ENCODE measurements at regions not wholly inside any gene's neighbourhood (a gene's known extent, or its start where the extent isn't known, plus 50 kb on each side); places are given as distances from the start of the nearest gene placed in this dataset.

GRCh38 chr15:47616876-47617275 is 100.4 kb upstream of the SEMA6D start:
- no peak overlapping the region for H3K27ac ChIP-seq (ENCODE audit: low read depth, low read length)
- H3K23ac ChIP-seq (ENCODE audit: insufficient read length): no peak overlapping the region
- no peak overlapping the region for H3K14ac ChIP-seq (ENCODE audit: insufficient read length)
- no peaks in the 10 kb centered on the region for H3K27me3 ChIP-seq (replicated peaks in 1 of 4; ENCODE audit: control insufficient read depth in 3 of 4, extremely low read depth in 1 of 4, insufficient read depth in 3 of 4, low read length in 3 of 4)
- H4K8ac ChIP-seq (ENCODE audit: extremely low read depth, insufficient read depth, low read length): no peak overlapping the region
- TF ChIP-seq TBP (IDR thresholded peaks at IDR 0.05; ENCODE audit: low read depth, low read length) (no peak), GTF2F1 (IDR thresholded peaks at IDR 0.05; ENCODE audit: borderline replicate concordance, low read depth, low read length) (no peak), E2F6 (IDR thresholded peaks at IDR 0.05) (no peak)
- H3K4ac ChIP-seq (replicated peaks; ENCODE audit: insufficient read length, low read depth, low read length): no peak overlapping the region
- H4K91ac ChIP-seq (replicated peaks; ENCODE audit: insufficient read length, low read length): no peak overlapping the region
- no peak overlapping the region for H2BK20ac ChIP-seq (ENCODE audit: low read length)
- no peak overlapping the region for H3K56ac ChIP-seq (replicated peaks; ENCODE audit: insufficient read length, low read depth, low read length)
- 94% methylated on average over 4 of the region's 4 CpGs; no CpG with 5 or more reads in 1 of the 2 experiments for WGBS, 2 experiments (ENCODE audit: extremely low coverage in 1 of 2, insufficient coverage in 1 of 2, insufficient read length in 1 of 2, insufficient replicate concordance in 2 of 2, low coverage in 1 of 2, low lambda C conversion rate in 2 of 2, missing lambda C conversion rate in 1 of 2)
- CTCF ChIA-PET (ENCODE audit: partially characterized antibody): interaction anchor here (1.4 kb wide), 1 partner anchor 15 kb away, joined by 4 read pairs; no protein-coding TSS in a partner anchor
- DNase-seq (ENCODE audit: low read depth in 1 of 2, low spot score in 2 of 2) (no peak), FAIRE-seq (no peak)
- POLR2A ChIA-PET (ENCODE audit: partially characterized antibody): no interaction called here
- no peak overlapping the region for H2AK5ac ChIP-seq (ENCODE audit: low read depth, low read length)
- H3K9ac ChIP-seq (replicated peaks in 1 of 4; ENCODE audit: extremely low read depth in 1 of 4, low read depth in 3 of 4, low read length in 3 of 4): no peak overlapping the region
- H3K4me1 ChIP-seq (replicated peaks in 1 of 4; ENCODE audit: control insufficient read depth in 3 of 4, insufficient read depth in 4 of 4, low read length in 3 of 4): no peaks in the 10 kb centered on the region; a peak in 1 of 7 replicates
- no peak overlapping the region for H4K5ac ChIP-seq (ENCODE audit: insufficient read length, low read depth, low read length)
- H2AFZ ChIP-seq (ENCODE audit: low read length): no peak overlapping the region
- H3K4me2 ChIP-seq (ENCODE audit: insufficient read depth in 1 of 2, low read depth in 2 of 2, low read length in 2 of 2): no peak overlapping the region
- no peak overlapping the region for H2BK12ac ChIP-seq (ENCODE audit: low read depth, low read length)
- H3K23me2 ChIP-seq (ENCODE audit: low read depth, low read length): no peaks in the 10 kb centered on the region
- no peak overlapping the region for H3K4me3 ChIP-seq (ENCODE audit: extremely low read depth in 1 of 4, insufficient read depth in 2 of 4, low read depth in 3 of 4, low read length in 4 of 4)
- no peaks in the 10 kb centered on the region for H3K79me1 ChIP-seq (ENCODE audit: low read depth, low read length)
- H2BK15ac ChIP-seq (ENCODE audit: low read length): no peak overlapping the region
- no peak overlapping the region for H3K18ac ChIP-seq (ENCODE audit: extremely low read depth, low read length)
- H3K9me3 ChIP-seq (ENCODE audit: insufficient read depth in 2 of 2, low read depth in 1 of 2, low read length in 1 of 2): no peaks in the 10 kb centered on the region
- H2BK5ac ChIP-seq (ENCODE audit: low read depth, low read length): no peak overlapping the region
- no peaks in the 10 kb centered on the region for H3K36me3 ChIP-seq (ENCODE audit: control insufficient read depth in 2 of 4, insufficient read depth in 4 of 4, low read length in 3 of 4)
- H3K79me2 ChIP-seq (ENCODE audit: control insufficient read depth in 1 of 2, insufficient read depth in 2 of 2, low read length in 2 of 2): no peaks in the 10 kb centered on the region
- no peaks in the 10 kb centered on the region for H4K20me1 ChIP-seq (replicated peaks in 1 of 2; ENCODE audit: control insufficient read depth in 1 of 2, insufficient read depth in 2 of 2, low read length in 2 of 2)
- H2BK120ac ChIP-seq (replicated peaks; ENCODE audit: low read depth, low read length): no peak overlapping the region

All from H1 (cell line).